GM21786 (cell line): ENCODE measurements at regions not wholly inside any gene's neighbourhood (a gene's known extent, or its start where the extent isn't known, plus 50 kb on each side); places are given as distances from the start of the nearest gene placed in this dataset.
"Not testable (repeated sequence)": the region's sequence is repeated elsewhere in the genome, so short reads cannot be mapped to it uniquely, and the experiment has no call there.

ENCODE experiments used
- ATAC-seq: cut with Tn5 transposase; IDR thresholded peaks from one replicate; pipeline ENCODE4 v1.9.1; 2021; ENCODE audit not compliant: unreplicated experiment

- ATAC-seq: not testable (repeated sequence)
These were observed 1685.1 kb downstream of the SPATA31A7 start for GRCh38 chr9:62874745-62875599.

- not testable (repeated sequence) for ATAC-seq
These were observed 1687.7 kb downstream of the SPATA31A7 start for GRCh38 chr9:62877552-62877951.

- ATAC-seq: not testable (repeated sequence)
These were observed 1688.2 kb downstream of the SPATA31A7 start for GRCh38 chr9:62877987-62878386.

- not testable (repeated sequence) for ATAC-seq
These were observed 1690.6 kb downstream of the SPATA31A7 start for GRCh38 chr9:62880453-62880852.

- ATAC-seq: not testable (repeated sequence)
These were observed 1691.1 kb downstream of the SPATA31A7 start for GRCh38 chr9:62880971-62881370.

- not testable (repeated sequence) for ATAC-seq
These were observed 1692.0 kb downstream of the SPATA31A7 start for GRCh38 chr9:62881811-62882210.

GRCh38 chr9:62882717-62883116, 1692.9 kb downstream of the SPATA31A7 start:
- ATAC-seq: not testable (repeated sequence)

- ATAC-seq: not testable (repeated sequence)
These were observed 1706.9 kb downstream of the SPATA31A7 start for GRCh38 chr9:62896692-62897091.

GRCh38 chr9:62897411-62898225, 1707.8 kb downstream of the SPATA31A7 start:
- ATAC-seq: not testable (repeated sequence)

GRCh38 chr9:62899666-62900065, 1709.8 kb downstream of the SPATA31A7 start:
- not testable (repeated sequence) for ATAC-seq

GRCh38 chr9:62904061-62904460, 1714.2 kb downstream of the SPATA31A7 start:
- ATAC-seq: not testable (repeated sequence)

- ATAC-seq: not testable (repeated sequence)
These were observed 1715.9 kb downstream of the SPATA31A7 start for GRCh38 chr9:62905722-62906121.

- ATAC-seq: not testable (repeated sequence)
These were observed 1718.0 kb downstream of the SPATA31A7 start for GRCh38 chr9:62907866-62908265.

GRCh38 chr9:62908271-62908670, 1718.4 kb downstream of the SPATA31A7 start:
- ATAC-seq: not testable (repeated sequence)

- ATAC-seq: not testable (repeated sequence)
These were observed 1719.6 kb downstream of the SPATA31A7 start for GRCh38 chr9:62909447-62909846.

GRCh38 chr9:62912278-62912677, 1722.4 kb downstream of the SPATA31A7 start:
- ATAC-seq: not testable (repeated sequence)

GRCh38 chr9:62915168-62915567, 1725.3 kb downstream of the SPATA31A7 start:
- ATAC-seq: not testable (repeated sequence)

GRCh38 chr9:62915661-62916060, 1725.8 kb downstream of the SPATA31A7 start:
- peak; percentile 100 for ATAC-seq

- ATAC-seq: not testable (repeated sequence)
These were observed 1729.0 kb downstream of the SPATA31A7 start for GRCh38 chr9:62918648-62919385.

- not testable (repeated sequence) for ATAC-seq
These were observed 1741.6 kb downstream of the SPATA31A7 start for GRCh38 chr9:62931484-62931883.

GRCh38 chr9:62952840-62953239, 1763.0 kb downstream of the SPATA31A7 start:
- ATAC-seq: not testable (repeated sequence)
